ENCODE measurements at regions not wholly inside any gene's neighbourhood (a gene's known extent, or its start where the extent isn't known, plus 50 kb on each side); places are given as distances from the start of the nearest gene placed in this dataset.
"Not testable (repeated sequence)": the region's sequence is repeated elsewhere in the genome, so short reads cannot be mapped to it uniquely, and the experiment has no call there.

DNA sequence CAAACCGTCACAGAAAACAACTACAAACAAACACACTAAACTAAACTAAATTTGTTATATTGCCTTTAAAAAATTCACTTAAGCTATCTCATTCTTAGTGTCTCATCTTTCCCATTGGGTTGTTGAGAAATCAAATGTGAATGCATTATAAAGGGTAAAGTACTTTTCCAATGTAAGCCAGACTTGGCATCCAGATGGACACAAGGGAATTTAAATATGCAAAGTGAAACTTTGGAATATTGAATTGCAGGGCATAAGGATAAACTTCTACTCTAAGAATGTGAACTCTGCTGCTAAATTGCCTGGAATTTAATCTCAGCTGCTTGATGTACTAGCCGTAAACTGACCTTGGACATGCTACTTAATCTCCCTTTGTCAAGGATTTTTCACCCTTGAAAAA, 1554.6 kb downstream of the CDH8 start:
- no peak for DNase-seq

DNA sequence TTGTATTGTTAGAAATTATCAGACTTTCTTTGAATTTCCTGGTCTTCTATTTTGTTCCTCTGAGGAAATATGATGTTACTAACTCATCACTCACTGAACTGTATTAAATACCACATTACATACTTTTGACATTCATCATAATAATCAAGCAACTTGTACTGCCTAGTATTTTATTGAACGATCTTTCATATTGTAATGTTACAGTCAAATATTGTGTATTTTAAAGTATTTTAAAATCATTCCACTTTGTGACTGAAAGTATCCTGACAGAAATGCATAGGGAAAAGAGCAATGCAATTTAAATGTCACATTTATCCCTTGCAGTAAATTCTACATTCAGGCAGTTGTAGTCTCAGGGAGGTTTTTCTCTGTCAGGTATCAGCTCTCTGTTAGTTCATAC, 1557.4 kb downstream of the CDH8 start:
- DNase-seq: no peak

DNA sequence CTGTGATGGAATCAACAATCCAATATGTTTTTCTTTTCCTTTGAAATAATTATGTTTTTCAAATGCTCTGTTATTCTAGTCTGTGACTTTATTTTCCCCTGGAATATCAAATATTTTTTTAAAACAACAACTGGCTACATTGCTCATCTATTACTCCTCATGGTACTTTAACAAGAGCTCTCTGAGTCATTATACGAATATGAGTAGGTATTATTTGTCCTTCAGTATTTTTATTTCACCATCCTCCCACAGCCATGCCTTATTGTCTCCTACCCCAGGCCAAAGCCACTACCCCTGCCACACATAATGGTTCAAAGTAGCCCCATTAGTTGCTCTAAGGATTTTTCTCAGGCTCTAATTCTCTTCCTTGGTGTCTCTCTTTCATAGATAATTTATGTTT, 1572.3 kb downstream of the CDH8 start:
- no peak for DNase-seq

DNA sequence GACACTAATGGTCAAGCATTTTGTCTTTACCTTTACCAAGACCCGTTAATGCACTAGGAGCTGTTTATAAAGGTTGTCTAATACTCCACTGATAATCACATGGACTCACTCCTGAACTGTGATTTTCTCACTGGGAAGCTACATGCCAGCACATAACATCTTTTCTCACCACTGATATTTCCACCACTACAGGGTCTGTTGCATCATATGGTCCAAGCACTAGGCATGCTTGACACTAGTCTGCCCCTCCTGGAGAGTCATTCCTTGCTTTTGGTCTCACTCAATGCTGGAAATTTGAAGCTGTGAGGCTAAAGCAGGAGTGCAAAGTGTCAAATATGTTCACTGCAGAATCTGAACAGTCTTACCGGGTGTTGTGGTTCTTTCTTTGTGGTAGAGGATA, 1576.8 kb downstream of the CDH8 start:
- DNase-seq: no peak

DNA sequence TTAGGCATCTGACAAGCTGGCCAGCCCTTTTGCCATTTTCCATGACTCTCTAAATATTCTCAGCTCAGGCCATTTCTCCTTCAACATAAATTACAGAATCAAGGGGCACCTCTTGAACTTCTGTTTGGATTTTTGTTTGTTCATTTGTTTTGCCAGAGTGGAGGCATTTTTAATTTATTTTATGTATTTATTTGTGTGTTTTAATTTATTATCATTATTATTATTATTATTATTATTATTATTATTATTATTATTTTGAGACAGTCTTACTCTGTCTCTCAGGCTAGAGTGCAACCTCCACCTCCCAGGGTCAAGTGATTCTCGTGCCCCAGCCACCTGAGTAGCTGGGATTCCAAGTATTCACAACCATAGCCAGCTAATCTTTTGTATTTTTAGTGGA, 1578.0 kb downstream of the CDH8 start:
- no peak for DNase-seq

DNA sequence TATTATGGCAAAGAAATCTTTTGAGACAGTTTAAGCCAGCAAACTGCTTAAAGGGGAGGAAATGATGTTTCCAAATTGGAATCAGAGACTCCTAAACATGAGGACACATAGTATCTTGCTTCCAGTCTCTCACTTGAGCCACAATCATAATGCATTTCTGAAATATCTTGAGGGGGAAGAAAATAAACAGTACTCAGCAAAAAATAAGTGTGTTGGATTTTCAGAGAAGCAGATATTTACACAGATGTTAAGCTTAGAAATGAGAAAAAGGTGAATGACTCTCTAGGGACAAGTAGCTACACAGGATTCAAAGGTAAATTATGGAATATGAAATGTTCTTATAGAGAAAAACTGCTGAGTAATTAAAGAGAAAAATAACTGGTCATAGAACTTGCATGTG, 1583.6 kb downstream of the CDH8 start:
- no peak for DNase-seq

DNA sequence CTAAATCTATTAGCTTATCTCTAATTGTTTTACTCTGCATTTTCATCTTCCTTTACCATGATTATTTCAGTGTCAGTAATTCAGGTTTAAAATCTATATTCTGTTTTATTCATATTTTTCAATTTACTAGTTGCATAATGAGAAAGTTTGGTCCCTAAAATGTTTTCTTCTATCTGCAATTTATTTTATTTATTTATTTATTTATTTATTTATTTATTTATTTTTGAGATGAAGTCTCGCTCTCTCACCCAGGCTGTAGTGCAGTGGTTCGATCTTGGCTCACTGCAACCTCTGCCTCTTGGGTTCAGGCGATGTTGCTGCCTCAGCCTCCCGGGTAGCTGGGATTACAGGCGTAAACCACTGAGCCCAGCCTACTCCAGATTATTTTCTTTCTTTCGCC, 1597.3 kb downstream of the CDH8 start:
- DNase-seq: no peak

DNA sequence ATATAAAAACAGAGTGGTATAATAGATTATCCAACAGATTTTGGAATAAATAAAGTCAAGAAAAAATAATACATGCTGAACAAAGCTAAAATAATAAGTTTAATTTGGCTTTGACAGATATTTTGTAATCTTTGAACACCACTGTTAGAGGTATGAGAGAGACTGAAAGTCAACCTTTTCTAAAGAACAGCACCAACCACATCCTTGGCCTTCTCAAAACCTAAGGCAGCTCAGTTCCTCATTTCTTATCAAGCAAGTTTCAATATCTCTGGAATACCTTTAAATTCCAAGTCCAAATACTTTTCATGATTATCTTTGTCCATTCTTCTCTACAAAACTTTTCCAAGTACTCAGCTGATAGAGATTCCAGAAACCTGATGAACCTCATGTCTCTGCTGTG, 1603.8 kb downstream of the CDH8 start:
- no peak for DNase-seq

DNA sequence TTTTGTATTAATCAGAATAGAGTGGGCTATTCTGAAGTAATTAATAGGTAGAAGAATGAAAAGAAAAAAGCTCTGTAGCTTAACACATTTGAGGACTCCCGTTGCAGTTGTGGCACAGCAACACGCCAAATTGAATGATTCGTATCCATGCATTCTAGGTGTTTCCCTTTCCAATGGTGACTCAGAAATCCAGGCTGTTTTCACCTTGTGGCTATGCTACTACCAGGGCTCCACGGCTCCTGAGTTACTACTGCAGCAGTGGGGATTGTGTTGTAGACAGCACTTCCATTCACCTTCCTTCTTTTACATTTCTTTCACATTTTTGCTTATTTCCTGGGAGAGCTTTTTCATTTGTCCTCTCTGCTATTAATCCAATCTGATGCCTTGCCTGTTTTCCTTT, 1616.4 kb downstream of the CDH8 start:
- no peak for DNase-seq

DNA sequence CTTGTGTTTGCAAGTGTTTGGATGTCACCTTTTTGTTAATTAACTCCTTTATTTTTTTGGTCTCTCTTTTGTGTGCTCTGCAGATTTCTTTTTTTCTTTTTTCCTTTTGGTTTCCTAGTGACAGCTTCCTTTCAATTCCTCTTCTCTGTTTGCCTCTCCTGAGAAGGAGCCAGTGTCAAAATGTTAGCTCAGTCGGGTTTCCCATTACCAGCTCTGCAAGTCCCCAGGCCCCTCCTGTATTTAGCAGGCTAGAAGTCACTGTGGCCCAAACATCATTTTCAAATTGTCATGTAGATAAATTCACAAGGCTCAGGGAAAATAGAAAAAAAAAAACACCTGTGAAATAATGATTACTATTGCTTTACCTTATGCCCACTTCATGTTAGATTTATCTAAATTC, 1621.6 kb downstream of the CDH8 start:
- no peak for DNase-seq

DNA sequence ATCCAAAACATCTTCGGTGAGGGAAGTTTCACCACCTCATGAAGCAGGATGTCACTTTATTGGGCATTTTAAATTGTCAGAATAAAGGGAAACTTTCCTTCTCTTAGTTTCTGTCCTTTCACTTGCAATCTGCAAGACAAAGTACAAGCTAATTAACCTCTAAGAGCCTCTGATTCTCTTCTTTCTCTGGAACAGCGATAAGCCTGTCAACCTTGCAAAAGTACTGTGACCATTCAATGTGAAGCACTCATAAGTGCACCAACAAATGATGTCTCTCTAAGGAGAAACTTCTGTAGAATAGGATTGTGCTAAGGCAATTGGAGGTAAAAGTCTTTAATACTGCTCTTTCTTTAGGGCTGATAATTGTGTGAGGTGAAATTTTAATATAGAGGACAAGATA, 1622.3 kb downstream of the CDH8 start:
- no peak for DNase-seq

DNA sequence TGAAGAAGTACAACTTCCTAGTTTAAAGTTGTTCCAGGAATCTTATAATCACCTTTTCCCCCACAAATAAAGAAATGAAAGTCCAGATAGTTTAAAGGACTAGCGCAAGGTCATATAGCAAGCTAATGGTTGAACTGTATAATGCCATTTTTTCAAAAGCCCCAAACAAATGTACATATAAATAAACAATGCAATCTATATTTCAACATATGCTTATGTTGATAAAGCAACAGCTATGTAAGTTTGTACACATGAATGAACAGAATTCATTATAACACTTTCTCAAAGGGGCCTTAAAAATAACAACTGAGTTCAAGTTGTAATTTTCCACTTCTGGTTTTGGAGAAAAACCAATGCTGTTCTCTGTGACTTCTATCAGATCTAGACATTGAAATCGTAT, 1628.6 kb downstream of the CDH8 start:
- no peak for DNase-seq

DNA sequence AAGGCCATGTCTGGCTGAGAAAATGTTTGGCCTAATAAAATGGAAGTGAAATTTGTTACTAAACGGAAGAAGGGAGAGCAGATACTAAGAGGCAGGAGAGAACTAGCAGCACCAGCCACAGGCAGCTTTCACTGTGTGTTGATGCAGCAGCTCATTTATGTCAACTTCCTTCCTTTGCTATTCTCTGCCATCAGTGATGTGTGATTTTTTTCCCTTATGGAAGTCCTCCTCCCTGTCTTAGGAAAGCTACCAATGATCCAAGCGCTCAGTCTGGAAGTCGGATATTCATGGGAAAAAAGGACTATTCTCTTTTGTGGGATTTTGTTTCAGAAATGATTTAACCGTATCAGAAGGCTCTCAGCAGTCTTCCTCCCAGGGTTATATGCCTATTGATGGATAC, 1629.2 kb downstream of the CDH8 start:
- no peak for DNase-seq

DNA sequence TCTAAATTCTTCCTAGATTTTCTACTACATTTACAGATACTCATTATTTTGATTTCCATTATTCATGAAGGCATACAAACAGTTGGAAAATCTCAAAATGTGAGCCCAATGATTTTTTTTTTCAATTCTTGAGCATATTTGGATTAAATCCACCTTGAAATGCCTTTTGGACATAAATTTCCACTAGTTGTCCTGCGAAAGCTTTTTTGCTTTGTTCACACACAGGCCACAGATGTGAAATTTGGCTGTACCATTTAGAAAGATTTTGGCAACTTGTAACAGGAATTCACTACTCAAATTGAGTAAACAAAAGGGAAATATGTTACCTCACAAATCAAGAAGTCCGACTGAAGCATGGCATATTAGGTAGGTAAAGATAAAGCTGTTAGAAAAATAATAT, 1631.0 kb downstream of the CDH8 start:
- no peak for DNase-seq

DNA sequence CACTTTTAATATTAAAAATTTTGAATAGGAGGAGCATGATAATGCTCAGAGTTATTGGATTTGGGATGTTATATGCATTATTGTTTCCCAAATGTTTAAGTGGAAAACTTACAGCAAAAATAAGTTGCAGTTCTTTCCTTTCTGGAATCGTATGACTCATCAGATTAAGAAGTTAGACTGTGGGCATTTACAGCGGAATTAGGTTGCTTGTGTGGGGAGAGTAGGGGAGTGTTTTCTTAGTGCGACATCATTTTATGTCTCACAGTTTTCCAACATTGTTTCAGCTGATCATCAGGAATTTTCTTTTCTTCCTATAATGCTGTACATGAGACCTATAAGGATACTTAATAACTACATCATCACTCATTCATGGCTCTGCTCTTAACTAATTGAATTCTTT, 1631.8 kb downstream of the CDH8 start:
- DNase-seq: no peak

DNA sequence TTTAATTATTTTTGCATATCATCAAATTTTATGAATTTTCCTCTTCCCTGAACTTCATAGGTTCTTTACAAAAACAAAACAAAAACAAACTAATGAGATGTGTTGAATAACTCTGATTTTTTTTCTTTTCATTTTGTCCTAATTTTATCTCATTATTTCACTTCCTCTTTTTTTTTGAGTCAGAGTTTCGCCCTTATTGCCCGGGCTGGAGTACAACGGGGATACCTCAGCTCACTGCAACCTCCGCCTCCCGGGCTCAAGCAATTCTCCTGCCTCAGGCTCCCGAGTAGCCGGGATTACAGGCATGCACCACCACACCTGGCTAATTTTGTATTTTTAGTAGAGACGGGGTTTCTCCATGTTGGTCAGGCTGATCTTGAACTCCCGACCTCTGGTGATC, 1633.3 kb downstream of the CDH8 start:
- not testable (repeated sequence) for DNase-seq

DNA sequence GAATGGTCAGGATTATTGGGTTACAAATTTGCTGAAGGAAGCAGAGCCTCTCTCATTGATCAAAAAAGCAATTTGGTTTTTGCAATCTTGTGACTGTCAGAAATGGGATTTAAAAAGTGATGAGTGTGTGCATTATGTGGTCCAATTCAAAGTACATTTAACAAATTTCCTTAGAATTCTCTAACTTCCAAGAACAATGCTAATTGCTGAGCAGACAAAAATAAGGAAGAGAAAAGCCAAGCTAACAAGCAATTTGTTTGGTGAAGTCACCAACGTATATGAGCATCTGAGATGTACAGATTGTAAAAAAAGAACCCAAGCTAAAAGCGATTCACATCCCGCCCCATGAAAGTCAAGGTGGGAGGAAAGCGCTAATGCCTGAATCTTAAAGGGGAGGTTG, 1643.9 kb downstream of the CDH8 start:
- no peak for DNase-seq

DNA sequence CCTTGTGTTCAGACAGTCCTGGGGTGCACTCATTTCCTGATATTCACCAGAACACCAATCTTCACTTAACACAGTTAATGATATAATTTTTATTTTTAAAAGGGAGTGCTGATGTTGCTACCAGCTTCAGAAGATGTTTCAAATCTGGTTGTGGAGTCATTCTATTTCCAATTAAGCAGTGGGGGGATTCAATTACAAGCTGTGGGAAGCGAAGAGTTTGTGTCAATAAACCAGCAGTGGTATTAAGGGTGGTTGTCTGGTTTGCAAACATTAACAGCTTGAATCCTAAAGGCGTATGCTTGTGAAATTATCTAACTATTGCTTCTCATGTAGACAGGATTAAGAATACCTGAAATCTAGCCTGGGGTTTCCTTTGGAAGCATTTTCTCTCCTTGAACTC, 1637.5 kb upstream of the GOT2 start:
- DNase-seq: no peak

DNA sequence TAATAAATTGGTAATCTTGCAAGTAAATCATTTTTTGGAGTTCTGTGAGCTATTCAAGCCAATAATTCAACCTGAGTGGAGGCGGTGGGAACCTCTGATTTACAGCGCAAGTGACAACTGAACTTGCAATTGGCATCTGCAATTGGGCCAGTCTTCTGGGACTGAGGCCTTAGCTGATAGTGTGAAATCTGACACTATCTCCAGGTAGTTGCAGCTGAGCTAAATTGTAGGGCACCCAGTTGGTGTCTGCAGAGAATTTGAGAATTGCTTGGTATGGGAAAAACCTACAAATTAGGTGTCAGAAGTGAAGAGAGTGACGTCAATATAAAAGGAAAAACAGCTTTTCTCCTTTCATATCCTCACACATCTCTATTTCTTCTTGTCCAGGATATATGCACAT, 1633.6 kb upstream of the GOT2 start:
- DNase-seq: no peak

DNA sequence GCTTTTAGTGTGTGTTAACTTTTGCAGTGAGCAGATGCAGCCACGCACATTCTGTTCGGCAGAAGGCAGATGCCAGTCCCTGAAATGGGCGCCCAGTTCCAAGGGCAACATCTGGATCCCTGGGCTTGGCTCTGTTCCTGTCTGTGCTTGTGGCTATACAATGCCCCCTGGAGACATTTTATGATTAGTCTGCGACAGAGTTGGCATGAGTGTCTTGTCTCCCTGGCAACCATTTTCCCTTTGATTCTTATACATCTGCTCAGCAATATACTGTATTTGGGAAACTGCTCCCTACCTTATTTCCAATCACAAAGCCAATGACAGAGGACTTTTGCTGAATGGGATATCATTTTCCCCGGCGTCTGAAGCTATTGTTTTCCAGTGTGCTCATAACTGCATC, 1629.5 kb upstream of the GOT2 start:
- no peak for DNase-seq

DNA sequence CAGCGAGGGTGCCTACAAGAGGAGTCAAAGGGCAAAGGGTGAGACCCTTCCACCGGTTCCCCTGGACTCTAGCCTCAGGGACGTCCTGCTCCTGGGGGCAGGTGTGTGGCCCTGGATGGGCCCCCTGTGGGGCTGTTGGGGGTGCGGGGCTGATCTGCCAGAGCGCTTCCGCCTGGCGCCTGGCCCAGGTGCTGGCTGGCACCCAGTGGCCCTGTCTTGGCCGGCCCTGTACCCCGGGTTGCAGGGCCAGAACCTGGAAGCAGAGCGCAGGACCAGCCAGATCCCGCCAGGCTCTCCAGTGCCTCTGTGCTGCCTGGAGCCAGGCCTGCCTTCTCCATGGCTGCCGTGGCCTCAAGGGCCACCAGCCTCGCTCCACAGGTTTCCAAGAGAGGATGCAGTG, 1625.8 kb upstream of the GOT2 start:
- DNase-seq: not testable (repeated sequence)

DNA sequence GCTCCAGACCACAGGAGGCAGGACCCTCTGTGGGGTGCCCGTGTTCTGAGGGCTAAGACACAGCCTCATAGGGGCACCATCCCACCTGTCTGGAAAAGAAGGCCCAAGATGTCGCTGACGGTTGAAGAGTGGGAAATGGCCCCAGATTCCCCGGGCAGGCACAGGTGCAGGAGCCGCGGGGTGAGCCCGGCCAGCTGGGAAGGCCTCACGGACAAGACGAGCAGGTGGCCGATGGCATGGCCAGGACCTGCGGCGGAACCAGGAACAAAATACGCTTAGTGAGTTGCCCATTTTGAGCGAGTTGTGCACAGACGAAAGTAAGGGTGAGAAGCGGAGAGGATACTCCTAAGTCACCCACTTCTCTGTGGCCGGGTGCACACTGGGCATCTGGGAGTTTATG, 1625.3 kb upstream of the GOT2 start:
- not testable (repeated sequence) for DNase-seq

DNA sequence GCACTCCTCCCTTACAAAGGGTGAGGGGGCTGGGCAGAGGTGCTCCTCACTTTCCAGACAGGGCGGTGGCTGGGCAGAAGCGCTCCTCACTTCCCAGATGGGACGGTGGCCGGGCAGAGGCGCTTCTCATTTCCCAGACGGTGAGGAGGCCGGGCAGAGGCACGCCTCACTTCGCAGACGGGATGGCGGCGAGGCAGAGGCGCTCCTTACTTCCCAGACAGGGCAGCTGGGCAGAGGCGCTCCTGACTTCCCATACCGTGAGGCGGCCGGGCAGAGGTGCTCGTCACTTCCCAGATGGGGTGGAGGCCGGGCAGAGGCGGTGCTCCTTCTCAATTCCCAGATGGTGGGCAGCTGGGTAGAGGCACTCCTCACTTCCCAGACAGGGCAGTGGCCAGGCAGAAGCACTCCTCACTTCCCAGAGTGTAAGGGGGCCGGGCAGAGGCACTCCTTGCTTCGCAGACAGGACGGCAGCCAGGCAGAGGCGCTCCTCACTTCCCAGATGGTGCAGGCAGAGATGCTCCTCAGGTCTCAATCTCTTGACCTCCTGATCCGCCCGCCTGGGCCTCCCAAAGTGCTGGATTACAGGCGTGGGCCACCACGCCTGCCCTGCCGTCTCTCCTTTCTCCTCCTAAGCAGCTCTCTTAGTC, 1623.9 kb upstream of the GOT2 start:
- not testable (repeated sequence) for DNase-seq

DNA sequence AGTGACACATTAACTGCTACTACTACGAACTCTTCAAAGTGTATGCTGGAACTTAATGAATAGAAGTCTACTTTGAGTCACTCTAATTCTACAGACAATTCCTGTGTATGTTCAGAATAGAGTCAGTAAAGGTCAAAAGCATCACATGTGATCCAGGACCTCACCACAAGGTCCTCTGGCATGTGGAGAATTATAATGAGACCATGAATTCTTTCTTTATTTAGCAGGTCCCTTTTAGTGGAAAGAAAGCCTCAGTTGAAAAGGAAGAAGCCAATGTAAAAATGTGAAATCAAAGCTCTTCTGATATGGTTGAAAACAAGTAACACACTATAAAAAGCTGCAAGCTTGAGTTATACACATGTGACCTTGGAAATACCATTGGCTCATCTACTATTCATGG, 1612.1 kb upstream of the GOT2 start:
- no peak for DNase-seq

DNA sequence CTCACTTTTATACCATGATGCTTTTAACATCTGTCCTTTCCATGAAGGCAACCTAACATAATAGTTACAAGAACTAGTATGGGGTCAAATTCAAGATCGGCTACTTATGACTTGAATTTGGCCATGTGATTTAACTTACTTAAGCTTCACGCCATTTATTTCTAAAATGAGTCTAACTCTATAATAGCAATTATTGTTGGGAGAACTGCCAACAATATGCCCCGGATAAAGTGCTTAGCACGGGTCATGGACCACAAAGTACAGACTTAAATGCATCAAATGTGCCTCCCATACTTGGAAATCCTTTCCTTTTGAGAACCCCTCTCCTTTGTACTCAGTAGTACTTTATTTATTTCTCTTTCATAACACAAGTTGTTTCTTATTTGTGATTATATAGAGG, 1603.6 kb upstream of the GOT2 start:
- no peak for DNase-seq

DNA sequence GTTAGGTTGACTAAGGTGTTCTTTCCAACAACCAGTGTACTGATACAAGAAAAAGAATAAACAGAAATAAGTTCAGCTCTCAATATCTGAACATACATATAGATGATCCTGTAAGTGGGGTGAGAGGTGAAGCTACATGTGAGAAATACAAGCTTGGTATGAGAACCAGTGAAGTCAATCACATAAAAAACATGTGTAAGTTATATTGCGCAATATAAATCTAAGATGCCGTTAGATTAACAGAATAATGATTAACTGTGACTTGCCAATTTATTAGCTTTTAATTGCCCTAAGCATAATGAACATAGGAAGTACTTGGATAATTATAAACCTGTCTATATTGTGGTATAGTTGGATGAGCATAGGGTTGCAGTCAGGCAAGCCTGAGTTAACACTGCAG, 1597.1 kb upstream of the GOT2 start:
- DNase-seq: no peak

All from activated CD4-positive, alpha-beta T cell treated with anti-CD3 and anti-CD28 coated beads, Interleukin-2, Interleukin-6, amounts not matched to agents 100 ng/mL and 50 ng/mL, durations not matched to agents 16 hours and 8 hours (primary cell).